ENCODE measurements at regions not wholly inside any gene's neighbourhood (a gene's known extent, or its start where the extent isn't known, plus 50 kb on each side); places are given as distances from the start of the nearest gene placed in this dataset.
A peak's percentile ranks its signal among the peaks of the same experiment; 100 is the strongest.

DNA sequence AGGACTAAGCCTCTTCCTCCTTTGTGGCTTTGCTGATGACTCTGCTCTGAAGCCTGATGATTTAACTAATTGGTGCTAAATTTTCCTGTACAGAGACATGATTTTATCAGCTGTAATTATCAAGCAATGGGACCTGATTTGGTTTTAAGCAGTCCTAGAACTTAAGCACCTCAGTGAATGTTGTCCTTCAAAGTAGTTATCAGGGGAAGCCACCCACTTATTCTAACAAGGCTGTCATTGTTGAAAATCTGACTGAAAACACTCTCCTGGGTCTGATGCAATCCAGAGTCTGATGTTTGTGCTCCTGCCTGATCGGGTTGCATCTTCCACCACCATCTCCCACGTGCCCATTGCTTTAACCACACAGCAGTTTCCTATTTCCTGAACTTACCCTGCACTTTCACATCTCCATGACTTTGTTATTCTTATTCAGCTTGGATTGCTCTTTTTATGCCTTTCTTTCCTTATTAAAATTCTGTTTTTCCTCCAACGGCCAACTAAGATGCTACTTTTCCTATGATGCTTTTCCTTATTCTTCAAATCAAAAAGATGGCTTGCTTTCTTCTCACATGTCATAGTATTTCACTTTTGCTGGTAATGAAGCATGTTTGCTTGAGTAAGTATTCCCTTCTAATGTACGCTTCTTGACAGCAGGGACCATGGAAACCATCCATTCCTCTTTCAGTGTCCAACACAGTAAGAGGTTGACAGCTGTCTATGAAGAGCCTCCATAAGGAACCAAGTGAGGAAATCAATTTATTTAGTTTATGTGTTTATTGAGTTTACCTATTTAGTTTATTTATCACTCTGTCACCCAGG, 55.0 kb downstream of the S1PR1 start:
- no peak for TF ChIP-seq POLR2AphosphoS5 (IDR thresholded peaks at IDR 0.05; ENCODE audit: insufficient read depth, low read depth, low read length)
- TF ChIP-seq FOS (IDR thresholded peaks at IDR 0.05; ENCODE audit: borderline replicate concordance, insufficient read depth, low read length): peak; percentile 9
- peak; percentile 14 for TF ChIP-seq JUN (IDR thresholded peaks at IDR 0.05; ENCODE audit: borderline replicate concordance, insufficient read depth, insufficient read length, low read depth)
- TF ChIP-seq, protein P1, sequence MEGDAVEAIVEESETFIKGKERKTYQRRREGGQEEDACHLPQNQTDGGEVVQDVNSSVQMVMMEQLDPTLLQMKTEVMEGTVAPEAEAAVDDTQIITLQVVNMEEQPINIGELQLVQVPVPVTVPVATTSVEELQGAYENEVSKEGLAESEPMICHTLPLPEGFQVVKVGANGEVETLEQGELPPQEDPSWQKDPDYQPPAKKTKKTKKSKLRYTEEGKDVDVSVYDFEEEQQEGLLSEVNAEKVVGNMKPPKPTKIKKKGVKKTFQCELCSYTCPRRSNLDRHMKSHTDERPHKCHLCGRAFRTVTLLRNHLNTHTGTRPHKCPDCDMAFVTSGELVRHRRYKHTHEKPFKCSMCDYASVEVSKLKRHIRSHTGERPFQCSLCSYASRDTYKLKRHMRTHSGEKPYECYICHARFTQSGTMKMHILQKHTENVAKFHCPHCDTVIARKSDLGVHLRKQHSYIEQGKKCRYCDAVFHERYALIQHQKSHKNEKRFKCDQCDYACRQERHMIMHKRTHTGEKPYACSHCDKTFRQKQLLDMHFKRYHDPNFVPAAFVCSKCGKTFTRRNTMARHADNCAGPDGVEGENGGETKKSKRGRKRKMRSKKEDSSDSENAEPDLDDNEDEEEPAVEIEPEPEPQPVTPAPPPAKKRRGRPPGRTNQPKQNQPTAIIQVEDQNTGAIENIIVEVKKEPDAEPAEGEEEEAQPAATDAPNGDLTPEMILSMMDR (IDR thresholded peaks at IDR 0.05; ENCODE audit: extremely low read depth in 1 of 2, insufficient read depth in 1 of 2, low read depth in 1 of 2, low read length in 2 of 2): no peak
- TF ChIP-seq, protein P2, sequence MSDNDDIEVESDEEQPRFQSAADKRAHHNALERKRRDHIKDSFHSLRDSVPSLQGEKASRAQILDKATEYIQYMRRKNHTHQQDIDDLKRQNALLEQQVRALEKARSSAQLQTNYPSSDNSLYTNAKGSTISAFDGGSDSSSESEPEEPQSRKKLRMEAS (IDR thresholded peaks at IDR 0.05; ENCODE audit: insufficient read depth, insufficient read length): peak; percentile 67
- TF ChIP-seq GATA2 (IDR thresholded peaks at IDR 0.05; ENCODE audit: insufficient read depth, insufficient read length, low read depth, low read length): peak; percentile 71
- TF ChIP-seq EZH2 (IDR thresholded peaks at IDR 0.05; ENCODE audit: borderline replicate concordance, low read depth, low read length, severe bottlenecking): no peak
- no peak for TF ChIP-seq POLR2A (IDR thresholded peaks at IDR 0.05; ENCODE audit: low read depth, low read length)
- TF ChIP-seq MYC (IDR thresholded peaks at IDR 0.05; ENCODE audit: low read depth, low read length): no peak
- dilution Hi-C loops (cut with MboI; ENCODE audit: extremely low pct_ligation_motif_present, low sequenced_read_pairs): no loop called here
- H3K36me3 ChIP-seq (ENCODE audit: control insufficient read depth in 2 of 2, extremely low read depth in 1 of 2, insufficient read depth in 2 of 2, low read length in 2 of 2): no peaks in the 10 kb centered on the region
- peak; percentile 73 for FAIRE-seq
- no peaks in the 10 kb centered on the region for H3K27me3 ChIP-seq (ENCODE audit: control insufficient read depth in 2 of 2, insufficient read depth in 2 of 2, low read length in 2 of 2)
- H3K79me2 ChIP-seq (ENCODE audit: control insufficient read depth, insufficient read depth, low read length): no peaks in the 10 kb centered on the region
- BruUV-seq (replicated peaks): no TSS peak
- CTCF ChIA-PET: interaction anchor here (1.0 to 8.4 kb wide), 7 partner anchors 10 to 408 kb away, joined by 5 to 368 read pairs (median 46); partner anchors contain the start of gene S1PR1
- H3K4me1 ChIP-seq (ENCODE audit: control insufficient read depth, extremely low read depth, insufficient read depth, low read length): peaks cover 41% of the 10 kb centered on the region
- no peaks in the 10 kb centered on the region for H3K9me3 ChIP-seq (replicated peaks; ENCODE audit: control insufficient read depth, insufficient read depth, low read length)
- POLR2A ChIA-PET: interaction anchor here (0.5 kb wide), 1 partner anchor 325 kb away, joined by 3 read pairs; no protein-coding TSS in a partner anchor
- peak overlapping the region; percentile 20 for H3K4me2 ChIP-seq (ENCODE audit: insufficient read depth, low read length)
- peak overlapping the region; percentile 45 for H3K27ac ChIP-seq (ENCODE audit: insufficient read depth, low read depth, low read length)
- no peak overlapping the region for H3K4me3 ChIP-seq (replicated peaks in 1 of 3; ENCODE audit: insufficient read depth in 1 of 3, low read depth in 1 of 3, low read length in 3 of 3)
- peak overlapping the region; percentile 35 for H3K9ac ChIP-seq (replicated peaks; ENCODE audit: extremely low read depth, insufficient read depth, low read length)
- peaks cover 3% of the 10 kb centered on the region for H3K9me1 ChIP-seq (replicated peaks; ENCODE audit: control insufficient read depth, extremely low read depth, insufficient read depth, low read length)
- no peaks in the 10 kb centered on the region for H4K20me1 ChIP-seq (replicated peaks; ENCODE audit: control insufficient read depth, extremely low read depth, insufficient read depth, low read length)
- peak; percentile 93 for DNase-seq (ENCODE audit: low read depth, low spot score)
- H2AFZ ChIP-seq (ENCODE audit: low read depth, low read length): peak overlapping the region; percentile 76
- intact Hi-C loops (cut with micrococcal nuclease): no loop called here
